ENCODE measurements at regions not wholly inside any gene's neighbourhood (a gene's known extent, or its start where the extent isn't known, plus 50 kb on each side); places are given as distances from the start of the nearest gene placed in this dataset.
A peak's percentile ranks its signal among the peaks of the same experiment; 100 is the strongest.

DNA sequence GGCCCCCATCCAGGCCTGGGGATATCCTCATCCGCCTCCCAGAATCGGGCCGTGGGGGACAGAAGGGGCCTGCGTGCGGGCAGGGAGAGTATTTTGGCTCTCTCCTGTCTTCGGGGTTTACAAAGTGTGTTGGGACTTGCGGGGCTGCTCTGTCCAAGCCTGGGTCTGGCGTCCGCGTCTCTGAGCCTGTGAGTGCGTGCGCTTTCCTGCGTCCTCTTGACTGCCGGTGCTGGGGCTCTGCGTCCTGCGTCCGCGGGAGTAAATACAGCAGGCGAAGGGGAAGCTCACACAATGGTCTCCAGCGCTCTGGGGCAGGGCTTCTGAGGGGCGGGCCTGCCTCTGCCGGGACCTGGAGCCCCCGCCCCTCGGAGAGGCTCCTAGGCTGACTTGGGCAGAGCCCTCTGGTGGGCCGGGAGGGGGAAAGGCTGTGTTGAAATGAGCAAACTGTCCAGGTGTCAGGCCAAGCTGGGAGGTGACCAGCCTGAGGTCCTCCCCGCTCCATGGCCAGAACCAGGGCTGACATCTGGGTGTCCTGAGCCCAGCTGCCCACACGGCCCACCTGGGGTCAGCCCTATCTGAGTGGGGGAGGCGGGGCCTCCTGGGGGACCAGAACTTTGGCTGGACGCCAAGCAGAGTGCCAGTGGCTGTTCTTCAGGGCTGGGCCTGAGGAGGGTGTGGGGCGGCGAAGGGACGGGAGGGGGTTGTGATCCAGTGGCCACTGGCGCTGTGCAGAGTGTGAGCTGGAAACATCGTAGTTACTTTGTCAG is 233.6 kb downstream of the SEC14L1 start (continued):
- TF ChIP-seq, protein P1, sequence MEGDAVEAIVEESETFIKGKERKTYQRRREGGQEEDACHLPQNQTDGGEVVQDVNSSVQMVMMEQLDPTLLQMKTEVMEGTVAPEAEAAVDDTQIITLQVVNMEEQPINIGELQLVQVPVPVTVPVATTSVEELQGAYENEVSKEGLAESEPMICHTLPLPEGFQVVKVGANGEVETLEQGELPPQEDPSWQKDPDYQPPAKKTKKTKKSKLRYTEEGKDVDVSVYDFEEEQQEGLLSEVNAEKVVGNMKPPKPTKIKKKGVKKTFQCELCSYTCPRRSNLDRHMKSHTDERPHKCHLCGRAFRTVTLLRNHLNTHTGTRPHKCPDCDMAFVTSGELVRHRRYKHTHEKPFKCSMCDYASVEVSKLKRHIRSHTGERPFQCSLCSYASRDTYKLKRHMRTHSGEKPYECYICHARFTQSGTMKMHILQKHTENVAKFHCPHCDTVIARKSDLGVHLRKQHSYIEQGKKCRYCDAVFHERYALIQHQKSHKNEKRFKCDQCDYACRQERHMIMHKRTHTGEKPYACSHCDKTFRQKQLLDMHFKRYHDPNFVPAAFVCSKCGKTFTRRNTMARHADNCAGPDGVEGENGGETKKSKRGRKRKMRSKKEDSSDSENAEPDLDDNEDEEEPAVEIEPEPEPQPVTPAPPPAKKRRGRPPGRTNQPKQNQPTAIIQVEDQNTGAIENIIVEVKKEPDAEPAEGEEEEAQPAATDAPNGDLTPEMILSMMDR (IDR thresholded peaks at IDR 0.05 in 2 of 3, conservative IDR thresholded peaks at IDR 0.05 in 1 of 3; ENCODE audit: insufficient read depth in 2 of 3, low read depth in 1 of 3, low read length in 3 of 3), result peak; percentile 22 to 31 (median 31); a peak in 2 of 6 replicates
- TF ChIP-seq ERF (CRISPR knock-in tag; IDR thresholded peaks at IDR 0.05) (no peak), SETDB1 (IDR thresholded peaks at IDR 0.05; ENCODE audit: low read length) (no peak), TEAD1 (CRISPR knock-in tag; IDR thresholded peaks at IDR 0.05) (peak in 1 of 2 experiments; percentile 27; a peak in 1 of 4 replicates), JUN (IDR thresholded peaks at IDR 0.05; ENCODE audit: borderline replicate concordance, low read depth, low read length) (0 out of 2 replicates have a peak, but pooled peaks have one; percentile 4), JUN (CRISPR knock-in tag; IDR thresholded peaks at IDR 0.05; ENCODE audit: borderline replicate concordance) (no peak), GABPB1 (CRISPR knock-in tag; IDR thresholded peaks at IDR 0.05) (peak; percentile 32; the same call in 1 of the 2 replicates), ZNF134 (CRISPR knock-in tag; conservative IDR thresholded peaks at IDR 0.05) (0 out of 2 replicates have a peak, but pooled peaks have one; percentile 22)
- TF ChIP-seq, protein P2, sequence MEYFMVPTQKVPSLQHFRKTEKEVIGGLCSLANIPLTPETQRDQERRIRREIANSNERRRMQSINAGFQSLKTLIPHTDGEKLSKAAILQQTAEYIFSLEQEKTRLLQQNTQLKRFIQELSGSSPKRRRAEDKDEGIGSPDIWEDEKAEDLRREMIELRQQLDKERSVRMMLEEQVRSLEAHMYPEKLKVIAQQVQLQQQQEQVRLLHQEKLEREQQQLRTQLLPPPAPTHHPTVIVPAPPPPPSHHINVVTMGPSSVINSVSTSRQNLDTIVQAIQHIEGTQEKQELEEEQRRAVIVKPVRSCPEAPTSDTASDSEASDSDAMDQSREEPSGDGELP (CRISPR knock-in tag; IDR thresholded peaks at IDR 0.05; ENCODE audit: borderline replicate concordance), result peak; percentile 65; the same call in 1 of the 2 replicates
- TF ChIP-seq, protein P3, sequence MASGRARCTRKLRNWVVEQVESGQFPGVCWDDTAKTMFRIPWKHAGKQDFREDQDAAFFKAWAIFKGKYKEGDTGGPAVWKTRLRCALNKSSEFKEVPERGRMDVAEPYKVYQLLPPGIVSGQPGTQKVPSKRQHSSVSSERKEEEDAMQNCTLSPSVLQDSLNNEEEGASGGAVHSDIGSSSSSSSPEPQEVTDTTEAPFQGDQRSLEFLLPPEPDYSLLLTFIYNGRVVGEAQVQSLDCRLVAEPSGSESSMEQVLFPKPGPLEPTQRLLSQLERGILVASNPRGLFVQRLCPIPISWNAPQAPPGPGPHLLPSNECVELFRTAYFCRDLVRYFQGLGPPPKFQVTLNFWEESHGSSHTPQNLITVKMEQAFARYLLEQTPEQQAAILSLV (tag; IDR thresholded peaks at IDR 0.05), result no peak
- TF ChIP-seq, protein P4, sequence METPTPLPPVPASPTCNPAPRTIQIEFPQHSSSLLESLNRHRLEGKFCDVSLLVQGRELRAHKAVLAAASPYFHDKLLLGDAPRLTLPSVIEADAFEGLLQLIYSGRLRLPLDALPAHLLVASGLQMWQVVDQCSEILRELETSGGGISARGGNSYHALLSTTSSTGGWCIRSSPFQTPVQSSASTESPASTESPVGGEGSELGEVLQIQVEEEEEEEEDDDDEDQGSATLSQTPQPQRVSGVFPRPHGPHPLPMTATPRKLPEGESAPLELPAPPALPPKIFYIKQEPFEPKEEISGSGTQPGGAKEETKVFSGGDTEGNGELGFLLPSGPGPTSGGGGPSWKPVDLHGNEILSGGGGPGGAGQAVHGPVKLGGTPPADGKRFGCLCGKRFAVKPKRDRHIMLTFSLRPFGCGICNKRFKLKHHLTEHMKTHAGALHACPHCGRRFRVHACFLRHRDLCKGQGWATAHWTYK (CRISPR knock-in tag; IDR thresholded peaks at IDR 0.05), result no peak
